ACHN (cell line): ENCODE measurements at regions not wholly inside any gene's neighbourhood (a gene's known extent, or its start where the extent isn't known, plus 50 kb on each side); places are given as distances from the start of the nearest gene placed in this dataset.

Source experiments
- DNase-seq: peaks from one replicate; pipeline ENCODE4 v3.0.0-alpha.2; 2015
- in situ Hi-C: cut with HindIII; loops from 2 replicates; pipeline ENCODE4 v1.10.0; 2017; ENCODE audit warnings: low sequenced_read_pairs, low pct_ligation_motif_present, low pct_unique_long_range_greater_than_20kb

GRCh38 chr11:111105566-111105965 is 140.0 kb upstream of the POU2AF2 start:
- no peak for DNase-seq

GRCh38 chr11:111104185-111104584 is 141.3 kb upstream of the POU2AF2 start:
- in situ Hi-C loops, result no loop called here
- no peak for DNase-seq

More at GRCh38 chr11:111105566-111105965, 140.0 kb upstream of the POU2AF2 start:
- in situ Hi-C loops, result no loop called here

GRCh38 chr11:111101881-111102280 is 143.6 kb upstream of the POU2AF2 start:
- DNase-seq, result no peak
- in situ Hi-C loops, result no loop called here

DNA sequence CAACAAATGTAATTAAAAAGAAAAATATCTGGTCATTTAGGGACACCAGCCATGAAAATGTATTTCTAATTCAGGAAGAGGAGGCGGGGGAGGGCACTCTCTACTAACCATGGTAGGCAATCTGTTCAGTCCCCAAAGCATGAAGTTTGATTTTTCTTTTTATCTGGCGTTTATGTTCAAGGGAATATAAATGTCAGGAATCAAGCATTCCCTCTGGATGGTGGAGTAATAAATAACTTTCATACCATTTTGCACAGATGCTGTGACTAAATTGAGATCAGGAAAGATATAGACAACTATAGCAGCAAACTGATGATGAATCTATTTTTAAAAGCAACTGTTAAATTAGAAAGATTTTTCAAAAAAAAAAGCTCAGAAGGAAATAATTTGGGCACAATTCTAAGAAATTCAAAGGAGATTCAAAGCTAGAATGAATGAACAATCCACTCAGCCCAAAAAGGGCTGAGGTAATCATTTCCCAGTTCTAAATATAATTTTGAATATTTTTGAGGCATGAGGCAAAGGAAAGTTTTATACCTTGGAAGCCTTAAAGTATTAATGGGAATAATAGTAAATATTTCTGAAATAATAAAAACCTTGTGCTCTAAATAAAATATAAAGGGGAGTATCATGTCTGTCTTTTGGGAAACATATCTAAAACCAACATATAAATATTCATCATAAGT is 146.4 kb upstream of the POU2AF2 start:
- no peak for DNase-seq
- in situ Hi-C loops, result no loop called here

DNA sequence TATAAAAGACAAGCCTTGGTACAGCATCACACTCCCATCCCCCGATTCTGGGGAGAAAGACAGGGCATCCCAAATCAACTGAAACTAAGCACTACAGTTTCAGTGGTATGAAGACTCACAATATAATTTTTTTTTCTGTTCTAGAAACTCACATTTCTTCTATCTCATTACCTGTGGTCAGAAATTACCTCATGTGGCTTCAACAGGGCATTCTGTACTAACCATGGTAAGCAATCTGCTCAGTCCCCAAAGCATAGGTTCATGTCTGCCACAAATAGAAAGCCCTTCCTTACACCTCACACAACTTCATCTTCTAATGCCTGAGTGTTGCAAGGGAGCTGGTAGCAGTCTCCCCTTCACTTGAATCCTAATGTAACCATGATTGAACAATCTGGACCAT is 147.4 kb upstream of the POU2AF2 start:
- DNase-seq, result no peak
- in situ Hi-C loops, result no loop called here

GRCh38 chr11:111097191-111097590 is 148.3 kb upstream of the POU2AF2 start:
- DNase-seq, result no peak
- in situ Hi-C loops, result no loop called here

DNA sequence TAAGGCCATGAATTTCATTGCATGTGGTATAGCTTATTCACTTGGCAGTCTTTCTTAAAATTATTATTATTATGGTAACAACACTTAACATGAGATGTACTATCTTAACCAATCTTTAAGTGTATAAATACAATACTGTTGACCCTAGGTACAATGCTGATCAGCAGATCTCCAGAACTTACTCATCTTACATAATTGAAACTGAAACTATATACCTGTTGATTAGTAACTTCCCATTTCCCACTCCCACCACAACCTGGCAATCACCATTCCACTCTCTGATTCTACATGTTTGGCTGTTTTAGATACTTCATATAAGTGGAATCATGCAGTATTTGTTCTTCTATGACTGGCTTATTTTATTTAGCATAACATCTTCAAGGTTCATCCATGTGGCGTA is 150.2 kb upstream of the POU2AF2 start:
- in situ Hi-C loops, result no loop called here
- DNase-seq, result no peak

DNA sequence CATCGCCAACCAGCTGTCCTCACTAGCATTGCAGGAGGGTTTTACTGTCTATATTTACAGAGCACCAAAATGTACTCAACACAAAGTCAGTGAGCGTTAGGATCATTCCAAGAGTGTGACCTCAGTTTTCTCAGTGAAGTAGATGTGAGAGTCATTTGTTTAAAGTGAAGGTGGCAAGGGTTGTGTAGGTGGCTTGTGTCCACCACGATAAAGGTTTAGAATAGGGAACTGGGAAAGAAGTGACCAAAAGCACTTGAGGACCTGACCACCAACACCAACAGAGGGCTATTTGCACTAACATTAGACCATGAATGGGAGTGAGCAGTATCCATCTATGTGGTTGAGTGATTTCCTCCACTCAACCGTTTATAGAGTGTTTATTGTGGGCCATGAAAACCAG is 152.5 kb upstream of the POU2AF2 start:
- DNase-seq, result no peak
- in situ Hi-C loops, result no loop called here

GRCh38 chr11:111091321-111091938 is 154.1 kb upstream of the POU2AF2 start:
- no peak for DNase-seq
- in situ Hi-C loops, result no loop called here

- in situ Hi-C loops, result no loop called here
These were observed 155.8 kb upstream of the POU2AF2 start for GRCh38 chr11:111089759-111090158.

GRCh38 chr11:111088847-111089355 is 156.6 kb upstream of the POU2AF2 start:
- no peak for DNase-seq
- in situ Hi-C loops, result no loop called here

More at GRCh38 chr11:111089759-111090158, 155.8 kb upstream of the POU2AF2 start:
- DNase-seq, result no peak

DNA sequence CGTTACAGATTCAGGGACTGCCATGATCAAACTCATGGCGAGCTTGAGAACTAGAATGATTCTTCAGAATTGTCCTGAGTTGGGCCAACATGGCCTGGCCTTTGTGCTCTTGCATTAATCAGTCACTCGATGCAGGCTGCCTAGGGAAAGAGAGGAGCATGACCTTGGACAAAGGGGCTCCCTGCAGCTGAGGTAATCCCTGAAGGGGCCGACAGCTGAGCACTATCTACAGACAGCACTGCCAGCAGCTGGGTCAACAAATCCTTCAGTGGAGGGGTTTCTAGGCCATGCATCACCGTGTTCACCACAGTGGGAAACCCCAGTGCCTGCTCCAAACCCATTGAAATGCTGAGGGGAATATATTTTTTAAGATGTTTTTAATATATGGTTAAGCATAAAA is 159.5 kb upstream of the POU2AF2 start:
- DNase-seq, result no peak
- in situ Hi-C loops, result no loop called here

- in situ Hi-C loops, result no loop called here
- no peak for DNase-seq
These were observed 162.9 kb upstream of the POU2AF2 start for GRCh38 chr11:111082664-111083063.

DNA sequence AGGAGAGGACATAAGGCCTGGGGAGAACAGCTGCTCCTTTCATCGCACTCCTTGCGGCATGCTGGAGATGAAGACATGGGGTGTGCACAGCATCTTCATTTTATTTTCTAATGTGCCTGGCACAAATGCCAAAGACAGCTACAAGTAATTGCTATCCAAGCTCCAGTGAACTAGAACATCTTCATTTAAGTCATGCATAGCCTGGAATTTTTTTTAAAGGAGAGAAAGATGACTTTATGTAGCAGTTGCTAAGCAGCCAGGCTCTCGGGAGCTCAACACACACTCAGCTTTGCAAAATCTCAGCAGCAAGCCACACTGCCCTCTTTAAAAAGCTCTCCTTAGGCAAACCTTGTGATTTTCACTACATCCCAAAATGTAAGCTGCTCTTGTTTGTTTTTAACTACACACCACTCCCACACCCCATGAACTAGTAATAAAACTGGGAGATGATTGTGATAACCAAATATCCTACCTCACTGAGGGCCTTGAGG is 164.5 kb upstream of the POU2AF2 start:
- peak; percentile 40 for DNase-seq
- in situ Hi-C loops, result no loop called here

DNA sequence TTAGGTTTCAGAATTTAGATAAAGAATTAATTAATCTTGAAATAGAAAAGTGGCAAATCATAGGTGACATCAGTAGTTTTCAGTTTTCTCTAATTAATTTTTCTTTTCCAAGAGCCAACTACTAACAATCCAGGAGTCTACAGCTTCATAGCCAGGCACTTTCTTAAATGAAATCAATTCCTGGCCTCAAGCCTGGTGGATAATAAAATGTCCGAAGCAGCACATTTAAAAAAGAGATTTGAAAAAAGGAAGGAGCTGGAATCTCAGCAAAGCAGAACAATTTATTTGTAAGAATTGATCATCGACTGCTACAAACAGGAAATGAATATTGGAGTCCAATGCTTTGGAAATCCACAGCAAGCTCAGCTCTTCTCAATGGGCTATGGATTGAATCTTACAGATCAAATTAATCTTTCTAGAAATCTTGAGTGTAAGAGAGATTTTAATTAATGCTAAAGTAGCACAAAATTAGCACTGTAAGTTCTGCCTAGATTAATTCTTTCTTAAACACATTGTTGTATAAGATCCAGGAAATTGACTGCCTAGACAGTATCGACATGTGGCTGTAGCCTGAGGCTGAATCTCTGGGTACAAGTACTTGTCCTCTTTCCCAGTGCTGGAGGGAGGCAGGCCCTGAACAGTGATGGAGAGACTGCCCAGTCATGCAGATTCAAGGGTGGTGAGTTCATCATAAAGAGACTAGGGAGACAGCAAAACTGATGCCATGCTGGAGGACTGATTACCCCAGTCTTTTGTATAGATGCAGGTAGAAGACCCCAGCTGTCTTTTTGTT is 167.8 kb upstream of the POU2AF2 start:
- in situ Hi-C loops, result no loop called here
- no peak for DNase-seq

GRCh38 chr11:111069066-111069465 is 176.5 kb upstream of the POU2AF2 start:
- in situ Hi-C loops, result no loop called here
- peak; percentile 3 for DNase-seq

GRCh38 chr11:111067994-111068393 is 177.5 kb upstream of the POU2AF2 start:
- in situ Hi-C loops, result no loop called here
- DNase-seq, result no peak

DNA sequence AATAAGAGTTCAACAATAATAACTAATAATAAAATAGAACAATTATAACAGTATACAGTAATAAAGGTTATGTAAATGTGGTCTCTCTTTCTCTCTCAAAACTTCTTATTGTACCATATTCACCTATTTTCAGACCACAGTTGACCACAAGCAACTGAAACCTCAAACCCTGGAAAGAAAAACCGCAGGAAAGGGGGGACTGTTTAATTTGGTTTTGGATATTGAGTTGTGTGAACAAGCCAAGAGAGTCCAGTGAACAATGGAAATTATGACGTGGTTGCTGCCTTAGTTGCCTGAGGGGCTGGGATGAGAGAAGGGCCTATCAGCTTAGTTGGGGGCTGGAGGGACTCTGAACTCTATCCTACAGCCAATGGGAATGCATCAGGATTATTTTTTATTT is 178.7 kb upstream of the POU2AF2 start:
- in situ Hi-C loops, result no loop called here
- DNase-seq, result no peak
